D721Med (cell line): ENCODE measurements at regions not wholly inside any gene's neighbourhood (a gene's known extent, or its start where the extent isn't known, plus 50 kb on each side); places are given as distances from the start of the nearest gene placed in this dataset.
"Not testable (repeated sequence)": the region's sequence is repeated elsewhere in the genome, so short reads cannot be mapped to it uniquely, and the experiment has no call there.

Source experiments
- DNase-seq: peaks from one replicate; pipeline ENCODE4 v3.0.0; 2011; ENCODE audit warnings: low spot score; ENCODE audit not compliant: insufficient read length
- FAIRE-seq: peaks from 2 replicates; lab custom pipeline; 2011; peaks lifted over from hg19 to GRCh38; lab: Jason Lieb, UNC
- TF ChIP-seq, protein P1 (sequence below): IDR thresholded peaks from 2 replicates; pipeline ENCODE4 v1.5.1; 2012; ENCODE audit warnings: mild to moderate bottlenecking, control low read depth; ENCODE audit not compliant: insufficient read depth; ENCODE audit errors: missing control alignments

DNA sequence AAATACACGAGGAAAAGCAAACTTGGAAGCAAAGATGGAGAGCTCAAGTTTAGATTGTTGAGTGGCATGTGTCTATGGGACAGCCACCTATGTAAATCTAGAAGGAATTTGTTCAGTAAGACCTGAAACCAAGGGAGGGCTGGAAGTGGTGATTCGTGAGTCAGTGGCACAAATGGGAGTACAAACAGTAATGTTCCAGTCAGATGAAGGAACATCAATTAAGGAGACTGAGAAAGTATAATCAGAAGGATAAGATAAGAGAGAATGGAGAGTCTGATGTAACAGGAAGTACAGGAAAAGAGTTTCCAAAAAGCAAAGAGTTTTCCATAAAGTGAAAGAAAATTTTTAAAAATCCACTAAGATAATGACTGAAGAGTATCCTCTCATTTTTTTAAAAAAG, 544.2 kb downstream of the KIF20B start:
- no peak for FAIRE-seq
- TF ChIP-seq, protein P1, sequence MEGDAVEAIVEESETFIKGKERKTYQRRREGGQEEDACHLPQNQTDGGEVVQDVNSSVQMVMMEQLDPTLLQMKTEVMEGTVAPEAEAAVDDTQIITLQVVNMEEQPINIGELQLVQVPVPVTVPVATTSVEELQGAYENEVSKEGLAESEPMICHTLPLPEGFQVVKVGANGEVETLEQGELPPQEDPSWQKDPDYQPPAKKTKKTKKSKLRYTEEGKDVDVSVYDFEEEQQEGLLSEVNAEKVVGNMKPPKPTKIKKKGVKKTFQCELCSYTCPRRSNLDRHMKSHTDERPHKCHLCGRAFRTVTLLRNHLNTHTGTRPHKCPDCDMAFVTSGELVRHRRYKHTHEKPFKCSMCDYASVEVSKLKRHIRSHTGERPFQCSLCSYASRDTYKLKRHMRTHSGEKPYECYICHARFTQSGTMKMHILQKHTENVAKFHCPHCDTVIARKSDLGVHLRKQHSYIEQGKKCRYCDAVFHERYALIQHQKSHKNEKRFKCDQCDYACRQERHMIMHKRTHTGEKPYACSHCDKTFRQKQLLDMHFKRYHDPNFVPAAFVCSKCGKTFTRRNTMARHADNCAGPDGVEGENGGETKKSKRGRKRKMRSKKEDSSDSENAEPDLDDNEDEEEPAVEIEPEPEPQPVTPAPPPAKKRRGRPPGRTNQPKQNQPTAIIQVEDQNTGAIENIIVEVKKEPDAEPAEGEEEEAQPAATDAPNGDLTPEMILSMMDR: no peak
- no peak for DNase-seq

DNA sequence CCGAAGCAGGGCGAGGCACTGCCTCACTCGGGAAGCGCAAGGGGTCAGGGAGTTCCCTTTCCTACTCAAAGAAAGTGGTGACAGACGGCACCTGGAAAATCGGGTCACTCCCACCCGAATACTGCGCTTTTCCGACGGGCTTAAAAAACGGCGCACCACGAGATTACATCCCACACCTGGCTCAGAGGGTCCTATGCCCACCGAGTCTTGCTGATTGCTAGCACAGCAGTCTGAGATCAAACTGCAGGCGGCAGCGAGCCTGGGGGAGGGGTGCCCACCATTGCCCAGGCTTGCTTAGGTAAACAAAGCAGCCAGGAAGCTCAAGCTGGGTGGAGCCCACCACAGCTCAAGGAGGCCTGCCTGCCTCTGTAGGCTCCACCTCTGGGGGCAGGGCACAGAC, 549.4 kb downstream of the KIF20B start:
- FAIRE-seq, DNase-seq: not testable (repeated sequence)

DNA sequence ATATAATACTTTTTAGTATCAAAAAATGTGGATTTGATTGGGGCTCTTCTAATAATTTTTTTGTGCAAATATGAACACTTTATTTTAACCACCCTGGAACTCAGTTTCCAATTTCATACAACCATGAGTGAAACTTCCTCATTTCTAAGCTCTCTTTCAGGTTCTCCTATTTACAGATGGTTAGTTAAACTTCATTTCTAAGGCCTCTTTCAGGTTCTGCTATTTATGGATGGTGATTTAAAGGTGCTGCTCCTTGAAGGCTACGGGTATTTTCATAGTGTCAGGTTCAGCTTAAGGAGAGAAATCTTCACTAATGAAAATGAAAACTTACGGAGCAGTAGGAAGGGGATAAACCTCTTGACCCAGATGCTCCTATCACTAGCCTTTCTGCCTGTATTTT, 568.3 kb downstream of the KIF20B start:
- TF ChIP-seq, protein P1: no peak
- no peak for DNase-seq
- FAIRE-seq: no peak

DNA sequence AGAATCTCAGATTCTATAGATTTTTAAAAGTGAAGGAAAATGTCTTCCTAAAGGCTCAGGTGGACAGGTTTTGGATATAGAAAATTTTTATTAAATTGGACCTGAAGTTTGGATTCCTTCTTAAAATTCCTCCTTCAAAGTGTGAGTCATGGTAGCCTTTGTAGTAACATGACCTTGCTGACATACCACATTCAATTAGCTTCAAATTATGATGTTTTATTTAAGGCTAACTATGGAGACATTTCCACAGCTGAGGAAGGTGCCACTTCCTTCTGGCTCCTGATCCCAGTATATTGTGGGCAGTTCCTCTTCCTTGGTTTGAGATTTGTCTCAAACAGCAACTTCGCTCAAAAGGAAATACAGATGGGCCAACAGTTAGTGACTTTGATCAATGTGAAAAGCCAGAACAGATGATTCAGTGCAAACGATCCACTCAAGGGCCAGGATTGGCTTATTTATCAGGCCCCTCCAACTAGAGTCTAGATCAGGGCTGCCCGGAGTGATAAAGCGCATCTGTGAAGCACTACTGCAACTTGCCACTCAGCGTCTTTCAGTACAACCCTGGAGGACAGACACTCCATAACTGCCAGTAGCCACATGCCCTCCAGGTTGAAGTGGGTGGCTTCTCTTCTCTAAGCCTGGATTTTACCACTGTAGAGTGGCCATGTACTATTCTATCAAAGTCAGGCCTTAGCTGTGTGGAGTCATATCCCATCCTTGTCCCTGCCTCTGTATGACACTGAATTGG, 573.5 kb downstream of the KIF20B start:
- TF ChIP-seq, protein P1: no peak
- FAIRE-seq (no peak), DNase-seq (no peak)

DNA sequence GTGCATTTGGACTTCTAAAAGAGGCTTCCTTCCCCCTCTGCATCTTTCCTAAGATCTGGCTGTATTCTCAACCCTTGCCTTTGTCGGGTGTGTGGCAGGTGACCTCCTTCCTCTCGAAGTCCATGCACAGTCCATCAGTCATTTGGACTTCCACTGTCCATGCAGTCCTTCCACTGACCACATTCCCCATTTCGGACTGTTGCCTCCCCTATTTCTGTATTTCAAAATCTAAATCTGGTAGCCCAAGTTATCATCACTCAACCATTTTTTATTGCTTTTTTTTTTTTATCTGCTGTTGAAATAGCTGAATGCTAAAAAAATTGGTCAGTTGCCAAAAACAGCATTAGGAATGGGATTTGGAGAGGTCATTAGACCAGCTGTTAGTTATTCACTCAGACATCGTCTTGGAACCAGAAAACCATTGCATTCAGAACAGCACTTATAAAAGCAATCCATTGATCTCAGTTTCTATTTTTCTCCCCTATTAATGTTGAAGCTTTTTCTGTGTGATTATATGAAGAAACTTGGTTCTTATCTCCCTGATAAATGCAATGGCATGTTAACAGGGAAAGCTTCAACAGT, 575.6 kb downstream of the KIF20B start:
- TF ChIP-seq, protein P1: no peak
- no peak for FAIRE-seq
- no peak for DNase-seq

DNA sequence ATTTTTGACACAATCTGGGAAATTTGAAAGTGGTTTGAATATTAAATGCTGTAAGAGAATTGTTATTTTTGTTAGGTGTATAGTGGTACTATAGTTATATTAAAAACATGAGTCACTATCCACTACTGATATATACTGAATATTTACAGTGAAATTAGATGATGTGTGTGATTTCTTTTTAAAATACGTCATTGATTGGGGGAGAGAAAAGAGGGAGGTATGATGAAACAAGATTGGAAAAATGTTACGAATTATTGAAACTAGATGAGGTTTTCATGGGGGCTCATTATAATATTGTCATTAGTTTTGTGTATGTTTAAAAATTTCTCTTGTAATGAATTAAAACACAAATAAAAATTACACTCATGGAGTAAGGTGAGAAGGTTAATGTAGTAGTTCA, 571.4 kb downstream of the HTR7 start:
- no peak for FAIRE-seq
- TF ChIP-seq, protein P1: no peak
- no peak for DNase-seq

DNA sequence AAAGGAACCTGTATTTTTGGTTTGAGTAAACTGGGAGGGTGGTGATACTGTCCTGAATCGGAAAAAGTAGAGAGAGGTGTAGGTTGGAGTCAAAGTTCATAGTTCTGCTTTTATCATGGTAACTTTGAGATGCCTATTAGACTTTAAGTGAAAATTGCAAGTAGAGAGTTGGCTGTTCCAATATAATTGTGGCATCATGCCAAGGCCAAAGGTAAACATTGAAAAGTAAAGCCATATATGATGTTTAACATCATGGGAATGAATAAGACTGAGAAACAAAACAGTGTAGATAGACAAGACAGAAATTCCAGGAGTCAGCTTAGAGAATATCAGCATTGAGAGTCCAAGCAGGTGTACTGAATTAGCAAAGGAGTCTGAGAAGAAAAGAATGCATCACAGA, 570.9 kb downstream of the HTR7 start:
- FAIRE-seq: no peak
- no peak for DNase-seq
- TF ChIP-seq, protein P1: no peak
